IPS DF 6.9 (cell line): ENCODE measurements at regions not wholly inside any gene's neighbourhood (a gene's known extent, or its start where the extent isn't known, plus 50 kb on each side); places are given as distances from the start of the nearest gene placed in this dataset.

Experiments
- DNase-seq: peaks from one replicate; pipeline ENCODE4 v3.0.0-alpha.2; 2013; ENCODE audit warnings: low read depth, low spot score
- H3K27ac ChIP-seq: one replicate; pipeline ENCODE4 v1.5.1; 2013; ENCODE audit warnings: low read length, control low read depth
- H3K27me3 ChIP-seq: 2 replicates; pipeline ENCODE4 v1.6.1; 2013; ENCODE audit warnings: mild to moderate bottlenecking, low read length; ENCODE audit not compliant: control insufficient read depth, insufficient read depth
- H3K36me3 ChIP-seq: 2 replicates; pipeline ENCODE4 v1.6.1; 2013; ENCODE audit warnings: low read length; ENCODE audit not compliant: control insufficient read depth, insufficient read depth
- H3K4me1 ChIP-seq: 2 replicates; pipeline ENCODE4 v1.6.1; 2013; ENCODE audit warnings: low read length; ENCODE audit not compliant: control insufficient read depth, insufficient read depth
- H3K4me3 ChIP-seq: 2 replicates; pipeline ENCODE4 v1.5.1; 2013; ENCODE audit warnings: mild to moderate bottlenecking, low read length
- H3K9me3 ChIP-seq: 2 replicates; pipeline ENCODE4 v1.6.1; 2013; ENCODE audit warnings: low read length, inconsistent platforms; ENCODE audit not compliant: control insufficient read depth, insufficient read depth
- WGBS: extraction: QIAGEN DNeasy Blood & Tissue Kit; methylation state at CpG from one replicate; pipeline ENCODE4 v1.1.7; 2013; ENCODE audit warnings: mixed read lengths, missing lambda C conversion rate; ENCODE audit not compliant: insufficient read length, insufficient coverage; 5-methylcytosine and 5-hydroxymethylcytosine counted together

- no peaks in the 10 kb centered on the region for H3K4me1 ChIP-seq
- no peak overlapping the region for H3K27ac ChIP-seq
- H3K4me3 ChIP-seq: no peak overlapping the region
- H3K27me3 ChIP-seq: no peaks in the 10 kb centered on the region; the same call in 1 of the 2 replicates
- no peaks in the 10 kb centered on the region for H3K36me3 ChIP-seq
- no CpG with 5 or more reads among the region's 2 CpGs for WGBS
- no peaks in the 10 kb centered on the region for H3K9me3 ChIP-seq
- no peak for DNase-seq
Measured at GRCh38 chr4:10891866-10892265, 207.3 kb upstream of the CLNK start.

- H3K36me3 ChIP-seq: no peaks in the 10 kb centered on the region
- WGBS: no CpG with 5 or more reads among the region's 4 CpGs
- no peaks in the 10 kb centered on the region for H3K9me3 ChIP-seq
- no peaks in the 10 kb centered on the region for H3K27me3 ChIP-seq
- H3K4me3 ChIP-seq: no peak overlapping the region
- H3K27ac ChIP-seq: no peak overlapping the region
- DNase-seq: no peak
- H3K4me1 ChIP-seq: no peaks in the 10 kb centered on the region
Measured at GRCh38 chr4:10889819-10890218, 205.3 kb upstream of the CLNK start.

GRCh38 chr4:10879411-10880110 lies 195.0 kb upstream of the CLNK start:
- H3K4me3 ChIP-seq: no peak overlapping the region
- no peaks in the 10 kb centered on the region for H3K36me3 ChIP-seq
- DNase-seq: no peak
- no peaks in the 10 kb centered on the region for H3K4me1 ChIP-seq
- H3K27ac ChIP-seq: no peak overlapping the region
- no peaks in the 10 kb centered on the region for H3K9me3 ChIP-seq
- H3K27me3 ChIP-seq: no peaks in the 10 kb centered on the region
- no CpG with 5 or more reads among the region's 4 CpGs for WGBS

GRCh38 chr4:10878861-10879260 lies 194.3 kb upstream of the CLNK start:
- H3K4me1 ChIP-seq: no peaks in the 10 kb centered on the region
- no peaks in the 10 kb centered on the region for H3K9me3 ChIP-seq
- no peak overlapping the region for H3K4me3 ChIP-seq
- no peaks in the 10 kb centered on the region for H3K27me3 ChIP-seq
- H3K36me3 ChIP-seq: no peaks in the 10 kb centered on the region
- DNase-seq: no peak
- 100% methylated on average over 1 of the region's 2 CpGs for WGBS
- no peak overlapping the region for H3K27ac ChIP-seq

GRCh38 chr4:10877076-10877475 lies 192.5 kb upstream of the CLNK start:
- Histone ChIP-seq H3K27ac (no peak overlapping the region), H3K4me3 (no peak overlapping the region), H3K4me1 (no peaks in the 10 kb centered on the region), H3K9me3 (no peaks in the 10 kb centered on the region), H3K36me3 (no peaks in the 10 kb centered on the region), H3K27me3 (no peaks in the 10 kb centered on the region)
- no peak for DNase-seq

- H3K4me3 ChIP-seq: no peak overlapping the region
- H3K4me1 ChIP-seq: no peaks in the 10 kb centered on the region
- no CpG with 5 or more reads among the region's 2 CpGs for WGBS
- no peaks in the 10 kb centered on the region for H3K27me3 ChIP-seq
- DNase-seq: no peak
- no peaks in the 10 kb centered on the region for H3K9me3 ChIP-seq
- H3K36me3 ChIP-seq: no peaks in the 10 kb centered on the region
- H3K27ac ChIP-seq: no peak overlapping the region
Measured at GRCh38 chr4:10875144-10875799, 190.7 kb upstream of the CLNK start.

- Histone ChIP-seq H3K27ac (no peak overlapping the region), H3K36me3 (no peaks in the 10 kb centered on the region), H3K27me3 (no peaks in the 10 kb centered on the region), H3K9me3 (no peaks in the 10 kb centered on the region), H3K4me3 (no peak overlapping the region), H3K4me1 (no peaks in the 10 kb centered on the region)
- DNase-seq: no peak
- no CpG with 5 or more reads among the region's 1 CpG for WGBS
Measured at GRCh38 chr4:10873809-10874208, 189.2 kb upstream of the CLNK start.

GRCh38 chr4:10872833-10873517 lies 188.4 kb upstream of the CLNK start:
- Histone ChIP-seq H3K9me3 (no peaks in the 10 kb centered on the region), H3K36me3 (no peaks in the 10 kb centered on the region), H3K4me3 (no peak overlapping the region), H3K4me1 (no peaks in the 10 kb centered on the region), H3K27ac (no peak overlapping the region), H3K27me3 (no peaks in the 10 kb centered on the region)
- no CpG with 5 or more reads among the region's 4 CpGs for WGBS
- no peak for DNase-seq

GRCh38 chr4:10866666-10867065 lies 182.1 kb upstream of the CLNK start:
- Histone ChIP-seq H3K27me3 (no peaks in the 10 kb centered on the region), H3K4me1 (no peaks in the 10 kb centered on the region), H3K9me3 (no peaks in the 10 kb centered on the region), H3K36me3 (no peaks in the 10 kb centered on the region), H3K4me3 (no peak overlapping the region), H3K27ac (no peak overlapping the region)
- DNase-seq: no peak
- no CpG with 5 or more reads among the region's 6 CpGs for WGBS

- no peaks in the 10 kb centered on the region for H3K27me3 ChIP-seq
- no peaks in the 10 kb centered on the region for H3K9me3 ChIP-seq
- H3K27ac ChIP-seq: no peak overlapping the region
- H3K4me1 ChIP-seq: no peaks in the 10 kb centered on the region
- no CpG with 5 or more reads among the region's 3 CpGs for WGBS
- DNase-seq: no peak
- H3K4me3 ChIP-seq: no peak overlapping the region
- no peaks in the 10 kb centered on the region for H3K36me3 ChIP-seq
Measured at GRCh38 chr4:10861036-10861435, 176.5 kb upstream of the CLNK start.
